ENCODE measurements at regions not wholly inside any gene's neighbourhood (a gene's known extent, or its start where the extent isn't known, plus 50 kb on each side); places are given as distances from the start of the nearest gene placed in this dataset.

- ATAC-seq: peak; percentile 89
These were observed 97.7 kb downstream of the CD47 start for GRCh38 chr3:107992976-107993684.

- no peak for ATAC-seq
These were observed 99.9 kb downstream of the CD47 start for GRCh38 chr3:107990926-107991325.

- no peak for ATAC-seq
These were observed 100.4 kb downstream of the CD47 start for GRCh38 chr3:107990433-107990832.

- ATAC-seq: no peak
These were observed 101.2 kb downstream of the CD47 start for GRCh38 chr3:107989661-107990060.

- ATAC-seq: peak; percentile 58
These were observed 102.2 kb downstream of the CD47 start for GRCh38 chr3:107988460-107989175.

- peak; percentile 89 for ATAC-seq
These were observed 103.5 kb downstream of the CD47 start for GRCh38 chr3:107987036-107987939.

- ATAC-seq: no peak
These were observed 104.3 kb downstream of the CD47 start for GRCh38 chr3:107986505-107986904.

GRCh38 chr3:107985496-107985895, 105.3 kb downstream of the CD47 start:
- no peak for ATAC-seq

- no peak for ATAC-seq
These were observed 107.6 kb downstream of the CD47 start for GRCh38 chr3:107983247-107983646.

GRCh38 chr3:107982165-107982564, 108.7 kb downstream of the CD47 start:
- no peak for ATAC-seq

GRCh38 chr3:107981471-107982111, 109.2 kb downstream of the CD47 start:
- peak; percentile 73 for ATAC-seq

- ATAC-seq: no peak
These were observed 111.3 kb downstream of the CD47 start for GRCh38 chr3:107979538-107979937.

GRCh38 chr3:107978131-107979055, 112.4 kb downstream of the CD47 start:
- no peak for ATAC-seq

- ATAC-seq: no peak
These were observed 113.4 kb downstream of the CD47 start for GRCh38 chr3:107977221-107978130.

GRCh38 chr3:107976202-107976800, 114.5 kb downstream of the CD47 start:
- ATAC-seq: no peak

GRCh38 chr3:107975529-107976201, 115.2 kb downstream of the CD47 start:
- no peak for ATAC-seq

- ATAC-seq: no peak
These were observed 116.9 kb downstream of the CD47 start for GRCh38 chr3:107973961-107974360.

GRCh38 chr3:107973152-107973551, 117.7 kb downstream of the CD47 start:
- ATAC-seq: no peak

GRCh38 chr3:107970993-107971580, 119.7 kb downstream of the CD47 start:
- no peak for ATAC-seq
